ENCODE measurements at regions not wholly inside any gene's neighbourhood (a gene's known extent, or its start where the extent isn't known, plus 50 kb on each side); places are given as distances from the start of the nearest gene placed in this dataset.

- H3K4me3 ChIP-seq (ENCODE audit: low read length), result no peak overlapping the region
- no peak for TF ChIP-seq CTCF (conservative IDR thresholded peaks at IDR 0.05; ENCODE audit: low read length)
- no peak for DNase-seq (ENCODE audit: low read depth)
These were observed 205.1 kb downstream of the PDHA2 start for GRCh38 chr4:96044971-96045370.

- no peak overlapping the region for H3K4me3 ChIP-seq (ENCODE audit: low read length)
- TF ChIP-seq CTCF (conservative IDR thresholded peaks at IDR 0.05; ENCODE audit: low read length), result no peak
- no peak for DNase-seq (ENCODE audit: low read depth)
These were observed 212.9 kb downstream of the PDHA2 start for GRCh38 chr4:96052827-96053226.

GRCh38 chr4:96056346-96056934 is 216.5 kb downstream of the PDHA2 start:
- no peak for DNase-seq (ENCODE audit: low read depth)
- no peak overlapping the region for H3K4me3 ChIP-seq (ENCODE audit: low read length)
- TF ChIP-seq CTCF (conservative IDR thresholded peaks at IDR 0.05; ENCODE audit: low read length), result no peak

GRCh38 chr4:96063639-96064038 is 223.7 kb downstream of the PDHA2 start:
- no peak for TF ChIP-seq CTCF (conservative IDR thresholded peaks at IDR 0.05; ENCODE audit: low read length)
- DNase-seq (ENCODE audit: low read depth), result no peak
- no peak overlapping the region for H3K4me3 ChIP-seq (ENCODE audit: low read length)

- no peak for DNase-seq (ENCODE audit: low read depth)
- no peak for TF ChIP-seq CTCF (conservative IDR thresholded peaks at IDR 0.05; ENCODE audit: low read length)
- H3K4me3 ChIP-seq (ENCODE audit: low read length), result no peak overlapping the region
These were observed 233.6 kb downstream of the PDHA2 start for GRCh38 chr4:96073461-96073860.

GRCh38 chr4:96092151-96092705 is 252.3 kb downstream of the PDHA2 start:
- TF ChIP-seq CTCF (conservative IDR thresholded peaks at IDR 0.05; ENCODE audit: low read length), result no peak
- no peak overlapping the region for H3K4me3 ChIP-seq (ENCODE audit: low read length)
- DNase-seq (ENCODE audit: low read depth), result no peak

GRCh38 chr4:96093057-96093456 is 253.2 kb downstream of the PDHA2 start:
- no peak for DNase-seq (ENCODE audit: low read depth)
- no peak overlapping the region for H3K4me3 ChIP-seq (ENCODE audit: low read length)
- no peak for TF ChIP-seq CTCF (conservative IDR thresholded peaks at IDR 0.05; ENCODE audit: low read length)
